ENCODE measurements at regions not wholly inside any gene's neighbourhood (a gene's known extent, or its start where the extent isn't known, plus 50 kb on each side); places are given as distances from the start of the nearest gene placed in this dataset.

DNA sequence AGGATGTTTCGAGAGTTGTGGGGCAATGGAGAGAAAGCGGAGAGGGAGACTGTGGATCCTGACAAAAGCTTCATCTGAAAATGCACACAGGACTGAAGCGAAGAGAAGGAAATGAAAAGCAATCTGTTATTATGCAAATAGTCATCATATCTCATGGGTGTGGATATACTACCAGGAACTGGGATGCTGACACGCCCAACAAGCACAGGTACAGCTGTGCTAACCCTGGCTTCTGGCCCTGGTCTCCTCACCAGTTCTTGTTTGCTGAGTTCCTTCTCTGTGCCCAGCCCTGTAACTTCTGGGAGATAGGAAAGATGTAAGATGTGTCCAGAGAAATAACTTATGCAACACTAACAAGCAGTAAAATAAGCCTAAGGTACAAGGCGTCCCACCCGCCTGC lies 358.8 kb downstream of the CMPK2 start:
- TF ChIP-seq CTCF (IDR thresholded peaks at IDR 0.05), result no peak

DNA sequence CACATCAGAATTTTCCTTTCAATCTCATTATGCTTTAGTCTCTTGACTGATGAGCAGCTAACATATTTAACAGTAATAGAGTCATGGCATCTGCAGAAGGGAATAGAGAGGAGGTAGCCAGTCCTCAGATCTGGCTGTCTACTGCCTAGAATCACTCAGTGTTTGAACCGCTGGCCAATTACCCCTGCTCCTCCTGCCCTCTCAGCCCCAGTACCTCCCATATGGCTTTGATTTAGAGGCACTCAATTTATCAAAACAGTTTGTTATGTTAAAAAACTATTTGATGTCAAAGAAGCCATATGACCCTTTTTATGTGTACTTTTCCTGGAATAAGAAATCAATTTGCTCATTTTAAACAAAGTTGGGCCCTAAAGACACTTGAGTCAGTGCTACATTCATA lies 355.2 kb downstream of the CMPK2 start:
- no peak for TF ChIP-seq CTCF (IDR thresholded peaks at IDR 0.05)

- TF ChIP-seq CTCF (IDR thresholded peaks at IDR 0.05), result no peak
Observed at GRCh38 chr2:6512589-6512988, 353.1 kb downstream of the CMPK2 start.

GRCh38 chr2:6516674-6517073 lies 349.0 kb downstream of the CMPK2 start:
- TF ChIP-seq CTCF (IDR thresholded peaks at IDR 0.05), result no peak

GRCh38 chr2:6518361-6518760 lies 347.3 kb downstream of the CMPK2 start:
- TF ChIP-seq CTCF (IDR thresholded peaks at IDR 0.05), result no peak

DNA sequence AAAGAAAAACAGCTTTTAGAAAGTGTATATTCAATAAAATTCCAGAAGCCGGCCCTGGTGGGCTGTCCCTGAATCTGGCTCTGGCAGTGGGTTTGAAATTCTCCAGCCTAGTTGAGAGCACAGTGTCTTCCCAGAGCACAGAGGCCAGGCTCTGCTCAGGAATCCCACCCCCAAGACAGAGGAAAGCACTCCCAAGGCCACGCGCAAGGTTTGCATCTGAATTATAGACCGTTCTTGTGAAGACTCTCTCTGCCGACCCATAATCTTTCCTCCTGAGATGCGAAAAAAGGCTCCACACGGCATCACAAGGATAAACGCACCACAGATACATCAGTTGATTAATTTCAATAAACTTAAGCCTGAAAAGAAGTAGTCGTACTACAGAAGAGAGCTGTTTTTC lies 342.2 kb downstream of the CMPK2 start:
- TF ChIP-seq CTCF (IDR thresholded peaks at IDR 0.05), result no peak

DNA sequence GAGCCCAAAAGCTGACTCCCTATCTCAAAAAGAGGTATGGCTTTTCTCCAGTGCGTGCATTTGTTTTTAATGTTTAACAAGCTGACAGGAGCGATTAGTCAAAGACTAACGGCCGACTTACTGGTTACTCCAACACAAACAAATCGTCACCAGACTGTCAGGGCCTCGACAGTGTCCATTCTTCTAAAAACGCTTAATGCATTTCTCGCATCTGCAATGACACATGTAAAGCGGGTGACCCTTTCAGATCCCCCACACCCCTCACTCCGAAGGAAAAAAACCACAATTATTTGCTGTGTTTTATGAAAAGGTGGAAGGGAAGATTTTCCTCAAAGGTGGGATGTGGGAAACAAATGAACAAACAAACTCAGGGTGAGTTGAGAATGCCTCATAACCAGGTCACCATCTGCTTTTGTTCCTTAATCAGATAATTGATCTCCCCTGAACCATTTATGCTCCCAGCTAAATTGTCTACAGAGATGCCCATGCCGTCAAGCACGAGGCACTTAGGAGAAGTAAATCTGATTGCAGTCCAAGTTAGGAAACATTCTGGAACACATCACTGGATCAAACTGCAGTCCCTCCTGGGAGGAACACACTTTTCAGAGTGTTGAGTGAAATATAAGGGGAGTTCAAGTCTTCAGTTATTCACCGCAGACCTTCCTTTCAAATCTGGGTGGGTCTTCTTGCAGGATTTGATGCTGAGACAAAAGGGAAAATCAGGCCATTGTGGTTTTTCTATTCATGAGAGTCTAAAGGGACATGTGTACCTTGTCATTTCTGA lies 340.8 kb downstream of the CMPK2 start:
- TF ChIP-seq CTCF (IDR thresholded peaks at IDR 0.05), result no peak

Measured in LNCAP (cell line).